ENCODE measurements at regions not wholly inside any gene's neighbourhood (a gene's known extent, or its start where the extent isn't known, plus 50 kb on each side); places are given as distances from the start of the nearest gene placed in this dataset.

DNA sequence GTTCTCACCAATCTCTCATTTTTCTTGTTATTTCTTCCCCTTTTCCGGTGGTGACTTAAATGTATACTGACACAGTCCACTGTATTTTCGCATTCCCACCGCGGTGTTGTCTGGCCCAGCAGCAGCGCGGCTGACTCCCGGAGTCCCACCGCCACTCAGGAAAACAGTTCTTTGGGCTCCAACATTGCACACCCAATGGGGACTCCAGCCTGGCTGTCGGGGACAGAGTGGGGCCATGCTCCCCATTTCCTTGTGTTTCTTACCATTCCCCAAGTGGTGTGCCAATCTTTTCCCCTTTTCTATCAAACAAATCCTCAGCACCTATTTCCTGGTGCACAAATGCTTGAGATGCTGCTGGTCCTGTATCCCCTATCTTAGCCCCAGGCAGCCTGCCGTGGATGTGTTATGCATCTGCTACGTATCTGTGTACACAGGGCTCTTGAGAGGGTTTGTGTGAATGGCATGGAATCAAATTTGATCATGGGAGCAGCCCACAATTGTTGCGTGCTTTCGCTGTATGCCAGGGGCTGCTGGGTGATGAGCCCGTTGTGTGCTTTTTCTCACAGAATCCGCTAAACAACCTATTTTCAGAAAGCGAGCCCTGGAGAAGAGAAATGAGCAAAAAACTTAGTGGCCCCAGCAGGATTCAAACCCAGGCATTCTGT is 219.1 kb upstream of the RGMA start:
- TF ChIP-seq, protein P1, sequence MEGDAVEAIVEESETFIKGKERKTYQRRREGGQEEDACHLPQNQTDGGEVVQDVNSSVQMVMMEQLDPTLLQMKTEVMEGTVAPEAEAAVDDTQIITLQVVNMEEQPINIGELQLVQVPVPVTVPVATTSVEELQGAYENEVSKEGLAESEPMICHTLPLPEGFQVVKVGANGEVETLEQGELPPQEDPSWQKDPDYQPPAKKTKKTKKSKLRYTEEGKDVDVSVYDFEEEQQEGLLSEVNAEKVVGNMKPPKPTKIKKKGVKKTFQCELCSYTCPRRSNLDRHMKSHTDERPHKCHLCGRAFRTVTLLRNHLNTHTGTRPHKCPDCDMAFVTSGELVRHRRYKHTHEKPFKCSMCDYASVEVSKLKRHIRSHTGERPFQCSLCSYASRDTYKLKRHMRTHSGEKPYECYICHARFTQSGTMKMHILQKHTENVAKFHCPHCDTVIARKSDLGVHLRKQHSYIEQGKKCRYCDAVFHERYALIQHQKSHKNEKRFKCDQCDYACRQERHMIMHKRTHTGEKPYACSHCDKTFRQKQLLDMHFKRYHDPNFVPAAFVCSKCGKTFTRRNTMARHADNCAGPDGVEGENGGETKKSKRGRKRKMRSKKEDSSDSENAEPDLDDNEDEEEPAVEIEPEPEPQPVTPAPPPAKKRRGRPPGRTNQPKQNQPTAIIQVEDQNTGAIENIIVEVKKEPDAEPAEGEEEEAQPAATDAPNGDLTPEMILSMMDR (IDR thresholded peaks at IDR 0.05), result no peak
- TF ChIP-seq POLR2AphosphoS5 (IDR thresholded peaks at IDR 0.05), result no peak
